GM23338 (cell line): ENCODE measurements at regions not wholly inside any gene's neighbourhood (a gene's known extent, or its start where the extent isn't known, plus 50 kb on each side); places are given as distances from the start of the nearest gene placed in this dataset.

ENCODE experiments used
- ATAC-seq: fragments of 200-7000 bp; cut with Tn5 transposase; 3 replicates; pipeline ENCODE4 v1.9.1; 2020
- DNase-seq: peaks from one replicate; pipeline ENCODE4 v3.0.0-alpha.2; 2015; ENCODE audit warnings: low spot score
- H2AFZ ChIP-seq: fragments of 200-600 bp; sonication (generic); 2 replicates; pipeline ENCODE4 v1.8.0; 2016; ENCODE audit warnings: antibody characterized with exemption, mild to moderate bottlenecking, moderate library complexity
- H3F3A ChIP-seq: fragments of 200-600 bp; sonication (generic); replicated peaks from 2 replicates; pipeline ENCODE4 v1.8.0; 2017; ENCODE audit warnings: antibody characterized with exemption, mixed run types, low read depth
- H3K27ac ChIP-seq: fragments of 200-600 bp; sonication (generic); 2 replicates; pipeline ENCODE4 v1.6.1; 2016; ENCODE audit warnings: low read depth
- H3K27me3 ChIP-seq: fragments of 200-600 bp; sonication (generic); 2 replicates; pipeline ENCODE4 v1.8.0; 2016; ENCODE audit warnings: mild to moderate bottlenecking, mixed run types, moderate library complexity; ENCODE audit not compliant: insufficient read depth
- H3K36me3 ChIP-seq: fragments of 200-600 bp; sonication (generic); 2 replicates; pipeline ENCODE4 v1.8.0; 2016; ENCODE audit warnings: mild to moderate bottlenecking; ENCODE audit not compliant: insufficient read depth
- H3K4me1 ChIP-seq: fragments of 200-600 bp; sonication (generic); 2 replicates; pipeline ENCODE4 v1.8.0; 2016; ENCODE audit warnings: mild to moderate bottlenecking, moderate library complexity; ENCODE audit not compliant: insufficient read depth
- H3K4me2 ChIP-seq: fragments of 200-600 bp; sonication (generic); 2 replicates; pipeline ENCODE4 v1.7.1; 2017; ENCODE audit warnings: mixed run types
- H3K4me3 ChIP-seq: fragments of 200-600 bp; sonication (generic); 2 replicates; pipeline ENCODE4 v1.6.1; 2016; ENCODE audit warnings: mixed run types
- H3K79me2 ChIP-seq: fragments of 200-600 bp; sonication (generic); replicated peaks from 2 replicates; pipeline ENCODE4 v1.8.0; 2017; ENCODE audit warnings: mild to moderate bottlenecking; ENCODE audit not compliant: insufficient read depth
- H3K9me2 ChIP-seq: fragments of 200-600 bp; sonication (generic); 2 replicates; pipeline ENCODE4 v1.8.0; 2017; ENCODE audit not compliant: insufficient read depth
- H4K20me1 ChIP-seq: fragments of 200-600 bp; sonication (generic); replicated peaks from 2 replicates; pipeline ENCODE4 v1.8.0; 2017; ENCODE audit warnings: mild to moderate bottlenecking; ENCODE audit not compliant: insufficient read depth
- H3K27ac Mint-ChIP-seq: 2 replicates; pipeline ENCODE4 v1.8.0; 2020; ENCODE audit warnings: inconsistent platforms, mild to moderate bottlenecking, moderate library complexity, mixed read lengths
- H3K27me3 Mint-ChIP-seq: 3 replicates; pipeline ENCODE4 v1.8.0; 2022; ENCODE audit warnings: low read depth, mild to moderate bottlenecking, moderate library complexity, mixed read lengths, inconsistent platforms; ENCODE audit not compliant: insufficient read depth, poor library complexity
- H3K36me3 Mint-ChIP-seq: 3 replicates; pipeline ENCODE4 v1.8.0; 2021; ENCODE audit warnings: low read depth, mild to moderate bottlenecking, inconsistent platforms, moderate library complexity, mixed read lengths
- H3K4me1 Mint-ChIP-seq: 3 replicates; pipeline ENCODE4 v1.8.0; 2020; ENCODE audit warnings: mild to moderate bottlenecking, inconsistent platforms, mixed read lengths
- H3K4me3 Mint-ChIP-seq: 3 replicates; pipeline ENCODE4 v1.8.0; 2021; ENCODE audit warnings: moderate library complexity, mild to moderate bottlenecking, inconsistent platforms, mixed read lengths
- H3K9me3 Mint-ChIP-seq: 3 replicates; pipeline ENCODE4 v1.8.0; 2020; ENCODE audit warnings: moderate library complexity, mild to moderate bottlenecking, inconsistent platforms, mixed read lengths
- CREB1 ChIP-seq: fragments of 250-450 bp; sonication (Bioruptor Pico); IDR thresholded peaks from 2 replicates; pipeline ENCODE4 v1.5.0; 2020; ENCODE audit warnings: low read depth, mild to moderate bottlenecking, moderate library complexity
- CTCF ChIP-seq, 2 experiments: fragments of 200-600 bp in 1 of 2; sonication (generic) in 1 of 2; conservative IDR thresholded peaks; 2 replicates each; pipeline versions ENCODE4 v1.5.1 to v1.6.1; 2016 to 2017; ENCODE audit warnings: antibody characterized with exemption in 2 of 2, low read depth in 2 of 2, mild to moderate bottlenecking in 2 of 2, moderate library complexity in 1 of 2
- ETS1 ChIP-seq: IDR thresholded peaks from 2 replicates; pipeline ENCODE4 v1.6.1; 2016; ENCODE audit warnings: antibody characterized with exemption
- EZH2 ChIP-seq: fragments of 200-600 bp; sonication (generic); IDR thresholded peaks from one replicate; pipeline ENCODE4 v1.8.0; 2017; ENCODE audit warnings: antibody characterized with exemption, mild to moderate bottlenecking, low read depth; ENCODE audit not compliant: unreplicated experiment
- EZH2phosphoT487 ChIP-seq: fragments of 200-600 bp; sonication (generic); IDR thresholded peaks from one replicate; pipeline ENCODE4 v1.8.1; 2018; ENCODE audit warnings: antibody characterized with exemption; ENCODE audit not compliant: unreplicated experiment
- JUNB ChIP-seq: IDR thresholded peaks from one replicate; pipeline ENCODE4 v1.6.1; 2016; ENCODE audit warnings: antibody characterized with exemption; ENCODE audit not compliant: unreplicated experiment
- REST ChIP-seq: IDR thresholded peaks from one replicate; pipeline ENCODE4 v1.6.1; 2018; ENCODE audit warnings: antibody characterized with exemption; ENCODE audit not compliant: unreplicated experiment
- STAT1 ChIP-seq: IDR thresholded peaks from one replicate; pipeline ENCODE4 v1.6.1; 2016; ENCODE audit warnings: antibody characterized with exemption; ENCODE audit not compliant: unreplicated experiment
- ZNF114 ChIP-seq: fragments of 250-450 bp; sonication (Bioruptor Pico); IDR thresholded peaks from 2 replicates; pipeline ENCODE4 v1.5.0; 2020; ENCODE audit warnings: mild to moderate bottlenecking, moderate library complexity

- Mint-ChIP-seq H3K4me3 (no peak overlapping the region), H3K9me3 (no peaks in the 10 kb centered on the region), H3K36me3 (no peaks in the 10 kb centered on the region), H3K27me3 (peaks cover 3% of the 10 kb centered on the region), H3K27ac (no peak overlapping the region), H3K4me1 (peaks cover 5% of the 10 kb centered on the region; the same call in 1 of the 3 replicates)
- Histone ChIP-seq H2AFZ (peak overlapping the region; percentile 8; the same call in 1 of the 2 replicates), H3K4me1 (no peaks in the 10 kb centered on the region), H3K27me3 (no peaks in the 10 kb centered on the region), H3K79me2 (no peaks in the 10 kb centered on the region), H3K4me3 (no peak overlapping the region), H3K4me2 (no peak overlapping the region), H3K36me3 (no peaks in the 10 kb centered on the region), H3K9me2 (no peaks in the 10 kb centered on the region), H3F3A (no peaks in the 10 kb centered on the region), H4K20me1 (no peaks in the 10 kb centered on the region), H3K27ac (no peak overlapping the region)
- DNase-seq (peak; percentile 53), ATAC-seq (no peak)
- TF ChIP-seq REST (no peak), CTCF (conservative IDR thresholded peaks at IDR 0.05; ENCODE audit: low read depth in 2 of 2) (peak in 1 of 2 experiments; percentile 42; a peak in 1 of 4 replicates)
These were observed 363.6 kb downstream of the HS3ST3B1 start for GRCh38 chr17:14664511-14664910.

GRCh38 chr17:14641117-14641516 lies 340.2 kb downstream of the HS3ST3B1 start:
- no peak overlapping the region for H3K4me3 ChIP-seq
- no peaks in the 10 kb centered on the region for H3F3A ChIP-seq
- H3K4me1 ChIP-seq, result no peaks in the 10 kb centered on the region
- H3K4me1 Mint-ChIP-seq, result no peaks in the 10 kb centered on the region
- no peak overlapping the region for H3K27ac Mint-ChIP-seq
- peaks cover 5% of the 10 kb centered on the region; the same call in 1 of the 2 replicates for H3K9me2 ChIP-seq
- no peak for DNase-seq
- no peaks in the 10 kb centered on the region for H3K36me3 Mint-ChIP-seq
- H3K36me3 ChIP-seq, result no peaks in the 10 kb centered on the region
- H3K4me3 Mint-ChIP-seq, result no peak overlapping the region
- no peak overlapping the region for H3K27ac ChIP-seq
- H3K27me3 ChIP-seq, result no peaks in the 10 kb centered on the region
- 0 out of 3 replicates have a peak, but pooled peaks cover under 1% of the 10 kb centered on the region for H3K9me3 Mint-ChIP-seq
- TF ChIP-seq EZH2 (no peak), ZNF114 (CRISPR knock-in tag) (no peak), EZH2phosphoT487 (no peak), ETS1 (no peak), STAT1 (no peak), JUNB (no peak), CTCF (conservative IDR thresholded peaks at IDR 0.05; ENCODE audit: low read depth in 2 of 2) (no peak), CREB1 (CRISPR knock-in tag) (no peak)
- no peaks in the 10 kb centered on the region for H4K20me1 ChIP-seq
- no peak overlapping the region for H2AFZ ChIP-seq
- H3K4me2 ChIP-seq, result no peak overlapping the region
- no peaks in the 10 kb centered on the region for H3K27me3 Mint-ChIP-seq
- no peaks in the 10 kb centered on the region for H3K79me2 ChIP-seq
- no peak for ATAC-seq
